NT2/D1 (cell line): ENCODE measurements at regions not wholly inside any gene's neighbourhood (a gene's known extent, or its start where the extent isn't known, plus 50 kb on each side); places are given as distances from the start of the nearest gene placed in this dataset.

Experiments used
- SUZ12 ChIP-seq: IDR thresholded peaks from 2 replicates; pipeline ENCODE4 v1.6.1; 2011; ENCODE audit not compliant: insufficient read length, insufficient read depth; ENCODE audit errors: extremely low read depth
- YY1 ChIP-seq: IDR thresholded peaks from 2 replicates; pipeline ENCODE4 v1.6.1; 2011; ENCODE audit not compliant: insufficient read length, insufficient read depth

DNA sequence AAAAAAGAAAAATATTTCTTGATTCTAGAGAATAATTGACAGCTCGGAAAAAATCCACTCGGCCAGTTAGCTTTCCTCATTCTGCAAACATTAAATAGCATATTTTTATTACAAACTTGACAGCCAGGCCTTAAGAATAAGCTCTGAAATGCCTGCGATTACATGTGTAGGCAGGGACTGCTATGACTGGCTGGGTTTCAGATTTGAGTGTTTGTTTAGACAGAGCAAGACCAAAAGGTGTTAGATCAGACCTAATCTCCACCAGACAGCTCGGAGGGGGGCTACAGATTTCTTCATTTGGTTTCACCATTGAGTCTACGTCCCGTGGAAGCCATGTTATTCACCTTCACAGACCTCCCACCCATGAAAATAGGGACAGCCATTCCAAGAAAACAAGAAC lies 192.1 kb upstream of the ADAMTS5 start:
- TF ChIP-seq YY1 (no peak), SUZ12 (no peak)
